HG03575 (cell line): ENCODE measurements at regions not wholly inside any gene's neighbourhood (a gene's known extent, or its start where the extent isn't known, plus 50 kb on each side); places are given as distances from the start of the nearest gene placed in this dataset.
"Not testable (repeated sequence)": the region's sequence is repeated elsewhere in the genome, so short reads cannot be mapped to it uniquely, and the experiment has no call there.

ENCODE experiments used
- ATAC-seq: cut with Tn5 transposase; IDR thresholded peaks from one replicate; pipeline ENCODE4 v1.9.1; 2021; ENCODE audit not compliant: unreplicated experiment, insufficient number of reproducible peaks, low FRiP score; ENCODE audit errors: extremely low read depth

DNA sequence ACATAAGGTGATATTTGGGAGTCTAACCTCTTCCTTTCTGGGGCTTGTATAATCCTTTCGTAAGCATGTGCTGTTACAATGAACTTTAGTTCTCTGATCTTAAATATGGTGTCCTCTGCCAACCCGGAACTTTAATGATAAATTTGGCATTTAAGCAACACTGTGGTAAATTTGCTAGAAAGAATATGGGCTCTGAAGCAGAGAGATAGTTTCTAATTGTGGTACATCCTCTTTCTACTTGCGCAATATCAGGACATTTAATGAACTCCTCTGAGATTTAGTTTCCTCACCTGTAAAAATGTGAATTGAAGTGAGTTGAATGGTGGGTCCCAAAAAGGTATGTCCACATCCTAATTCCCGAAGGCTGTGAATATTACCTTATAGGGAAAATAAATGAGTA, 364.7 kb downstream of the CAAP1 start:
- no peak for ATAC-seq

DNA sequence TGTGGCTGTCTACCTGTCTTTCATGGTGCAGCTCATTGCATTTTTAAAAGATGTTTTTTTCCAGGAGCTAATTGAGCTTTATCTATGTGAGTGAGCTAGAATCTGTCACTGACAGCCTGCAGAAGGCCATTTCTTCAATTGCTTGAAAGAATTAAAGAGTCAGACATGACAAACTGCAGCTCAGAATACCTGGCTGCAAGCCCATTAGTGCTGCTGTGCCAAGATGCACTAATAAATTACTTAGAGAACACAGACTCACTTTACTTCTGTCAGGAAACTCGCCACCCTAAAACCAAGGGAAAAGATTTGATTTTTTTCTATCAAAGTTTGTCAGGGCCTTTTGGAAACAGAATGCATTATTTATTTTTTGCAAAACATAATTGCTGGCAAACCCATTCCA, 368.3 kb downstream of the CAAP1 start:
- ATAC-seq, result no peak

DNA sequence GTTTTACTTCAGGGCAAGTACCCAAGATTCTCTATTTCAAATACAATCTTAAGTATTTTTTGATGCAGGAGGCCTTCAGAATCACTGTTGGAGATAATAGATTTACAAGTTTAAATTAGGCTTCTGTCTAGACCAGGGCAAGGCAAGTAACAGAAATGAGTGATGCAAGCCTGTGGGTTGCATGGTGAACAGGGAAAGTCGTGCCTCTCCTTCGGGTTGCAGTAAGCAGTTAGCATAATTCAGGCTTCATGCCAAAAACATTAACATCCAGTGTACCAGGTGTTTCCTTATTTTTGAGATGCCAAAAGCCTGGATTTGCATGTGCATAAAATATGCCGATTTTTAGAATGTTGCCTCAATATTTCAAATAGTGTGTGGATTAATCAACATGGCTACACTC, 369.0 kb downstream of the CAAP1 start:
- ATAC-seq, result no peak

DNA sequence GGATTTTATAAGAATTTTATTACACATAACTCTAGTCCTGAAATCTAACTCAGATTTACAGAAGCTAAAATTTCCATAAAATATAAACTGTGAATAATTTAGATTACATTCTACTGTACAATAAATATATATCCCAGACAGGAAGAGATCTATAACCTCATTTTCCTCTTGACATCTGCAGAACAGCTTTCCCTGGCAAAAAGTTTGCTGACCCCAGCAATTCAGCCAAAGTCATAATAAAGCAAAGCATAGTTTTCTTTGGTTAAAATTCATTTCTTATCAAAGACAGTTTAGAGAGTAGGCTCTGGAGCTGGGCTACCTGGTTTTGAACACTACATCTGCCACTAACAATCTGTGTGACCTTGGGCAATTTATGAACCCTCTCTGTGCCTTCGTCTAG, 372.5 kb downstream of the CAAP1 start:
- ATAC-seq, result no peak

DNA sequence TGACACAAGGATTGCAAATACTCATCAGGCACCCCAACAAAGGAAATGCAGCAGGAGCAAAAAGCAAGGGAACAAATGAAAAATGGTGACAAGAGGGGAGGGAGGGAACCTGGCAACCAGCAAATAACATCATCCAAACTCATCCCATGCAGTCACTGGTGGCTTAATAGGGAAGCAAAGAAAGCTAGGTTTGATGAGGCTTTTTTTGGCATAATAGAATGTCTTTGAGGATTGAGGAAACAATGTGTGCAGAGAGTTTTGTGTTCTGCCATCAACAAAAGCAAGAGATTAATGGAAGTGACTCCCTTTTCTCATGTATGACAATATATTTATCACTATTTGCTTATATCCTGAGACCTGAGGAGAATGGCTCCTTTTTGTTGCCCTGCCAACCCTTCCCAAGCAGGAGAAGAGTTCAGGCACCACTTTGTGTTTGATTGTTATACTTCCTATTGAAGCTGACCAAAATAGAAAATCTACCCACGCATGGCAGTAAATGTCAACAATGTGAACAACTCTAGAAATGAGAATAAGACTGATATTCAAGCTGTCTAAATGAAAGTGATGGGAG, 375.7 kb downstream of the CAAP1 start:
- ATAC-seq, result no peak

DNA sequence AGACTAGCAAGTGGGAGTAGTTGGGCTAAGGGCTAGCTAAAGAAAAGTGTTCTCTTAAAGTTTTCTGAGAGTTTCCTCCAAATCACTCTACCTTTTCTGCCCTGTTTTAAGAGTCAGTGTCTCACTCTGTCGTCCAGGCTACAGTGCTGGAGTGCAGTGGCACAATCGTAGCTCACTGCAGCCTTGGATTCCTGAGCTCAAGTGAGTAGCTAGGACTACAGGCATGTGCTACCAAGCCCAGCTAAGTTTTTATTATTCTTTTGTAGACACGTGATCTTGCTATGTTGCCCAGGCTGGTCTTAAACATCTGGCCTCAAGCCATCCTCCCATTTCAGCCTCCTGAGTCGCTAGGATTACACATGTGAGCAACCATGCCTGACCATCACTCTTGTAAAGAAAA, 378.9 kb downstream of the CAAP1 start:
- no peak for ATAC-seq

DNA sequence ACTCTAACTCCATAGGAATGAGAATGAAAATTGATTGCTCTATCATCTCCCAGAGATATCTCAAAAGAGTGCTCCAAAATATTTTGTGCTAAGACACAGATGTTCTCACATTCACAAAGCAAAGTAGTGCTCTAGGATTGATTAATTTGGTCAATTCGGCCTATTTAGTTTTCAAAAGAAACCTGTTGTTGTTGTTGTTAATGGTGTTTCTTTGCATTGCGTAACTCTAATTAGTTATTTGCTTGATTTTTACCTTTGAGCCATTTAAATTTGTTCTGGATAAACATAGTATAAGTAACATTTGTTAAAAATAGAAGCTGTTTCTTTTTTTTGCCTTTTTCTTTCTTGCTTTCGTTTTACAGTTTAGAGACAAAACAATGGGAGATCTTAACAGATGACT, 382.5 kb downstream of the CAAP1 start:
- no peak for ATAC-seq

DNA sequence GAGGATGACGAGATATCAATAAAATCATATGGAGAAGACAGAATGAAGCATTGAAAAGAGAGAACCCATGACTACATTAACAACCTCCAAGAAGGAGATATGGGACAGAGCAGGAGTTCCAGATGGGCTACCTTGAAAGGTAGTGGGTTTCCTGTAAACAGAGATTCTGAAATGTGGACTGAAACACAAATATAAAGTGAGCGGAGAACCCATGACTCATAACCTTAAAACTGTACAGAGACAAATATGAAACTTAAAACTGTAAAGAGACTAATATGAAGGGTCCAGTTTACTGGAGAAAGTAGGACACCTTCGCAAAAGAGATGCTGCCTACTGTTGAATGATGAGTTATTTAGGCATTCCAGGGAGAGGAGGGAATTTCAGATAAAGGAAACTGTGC, 383.7 kb downstream of the CAAP1 start:
- ATAC-seq, result no peak

DNA sequence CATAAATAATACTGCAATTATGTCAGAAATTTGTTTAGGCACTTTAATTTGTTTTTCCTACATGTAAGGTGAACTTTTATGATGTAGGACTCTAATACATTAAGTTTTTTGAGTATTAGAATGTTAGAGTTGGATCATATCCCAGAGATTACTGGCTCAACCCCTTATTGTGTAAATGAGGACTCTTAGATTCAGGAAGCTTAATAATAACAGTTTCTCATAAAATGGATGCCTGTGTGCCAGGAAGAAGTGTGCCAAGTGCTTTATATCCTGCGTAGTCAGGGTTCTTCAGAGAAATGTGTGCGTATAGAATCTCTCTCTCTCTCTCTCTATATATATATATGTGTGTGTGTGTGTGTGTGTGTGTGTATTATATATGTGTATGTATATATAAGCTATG, 388.5 kb downstream of the CAAP1 start:
- ATAC-seq, result no peak

DNA sequence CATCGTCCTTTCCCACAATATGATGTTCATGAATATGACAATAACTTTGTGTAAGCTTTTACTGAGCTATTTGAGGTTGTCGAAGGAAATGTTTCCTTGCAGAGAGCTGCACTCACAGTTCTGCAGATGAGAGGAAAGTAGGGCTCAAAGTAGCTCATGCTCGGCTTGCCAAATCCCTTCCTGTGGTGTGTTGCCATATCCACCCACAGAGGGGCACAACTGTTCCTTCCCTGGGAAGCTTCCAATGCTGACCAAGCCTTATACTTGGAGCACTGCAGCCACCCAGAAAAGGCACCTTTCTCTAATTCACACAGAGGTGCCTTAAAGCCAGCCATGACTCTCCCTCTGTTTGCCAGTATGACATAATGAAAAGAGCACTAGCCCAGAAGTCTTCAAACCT, 390.3 kb downstream of the CAAP1 start:
- no peak for ATAC-seq

DNA sequence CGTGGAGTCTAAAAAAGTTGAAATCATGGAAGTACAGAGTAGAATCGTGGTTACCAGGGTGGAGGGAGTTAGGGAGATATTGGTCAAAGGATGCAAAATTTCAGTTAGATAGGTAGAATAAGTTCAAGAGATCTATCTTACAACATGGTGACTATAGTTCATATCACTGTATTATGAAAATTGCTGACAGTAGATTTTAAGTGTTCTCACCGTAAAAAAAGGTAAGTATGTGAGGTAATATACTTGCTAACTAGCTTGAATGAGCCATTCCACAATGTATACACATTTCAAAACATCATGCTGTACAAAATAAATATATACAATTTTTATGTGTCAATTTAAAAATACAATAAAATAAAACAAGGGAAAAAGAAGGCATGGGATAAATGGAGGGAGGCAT, 392.1 kb downstream of the CAAP1 start:
- no peak for ATAC-seq

DNA sequence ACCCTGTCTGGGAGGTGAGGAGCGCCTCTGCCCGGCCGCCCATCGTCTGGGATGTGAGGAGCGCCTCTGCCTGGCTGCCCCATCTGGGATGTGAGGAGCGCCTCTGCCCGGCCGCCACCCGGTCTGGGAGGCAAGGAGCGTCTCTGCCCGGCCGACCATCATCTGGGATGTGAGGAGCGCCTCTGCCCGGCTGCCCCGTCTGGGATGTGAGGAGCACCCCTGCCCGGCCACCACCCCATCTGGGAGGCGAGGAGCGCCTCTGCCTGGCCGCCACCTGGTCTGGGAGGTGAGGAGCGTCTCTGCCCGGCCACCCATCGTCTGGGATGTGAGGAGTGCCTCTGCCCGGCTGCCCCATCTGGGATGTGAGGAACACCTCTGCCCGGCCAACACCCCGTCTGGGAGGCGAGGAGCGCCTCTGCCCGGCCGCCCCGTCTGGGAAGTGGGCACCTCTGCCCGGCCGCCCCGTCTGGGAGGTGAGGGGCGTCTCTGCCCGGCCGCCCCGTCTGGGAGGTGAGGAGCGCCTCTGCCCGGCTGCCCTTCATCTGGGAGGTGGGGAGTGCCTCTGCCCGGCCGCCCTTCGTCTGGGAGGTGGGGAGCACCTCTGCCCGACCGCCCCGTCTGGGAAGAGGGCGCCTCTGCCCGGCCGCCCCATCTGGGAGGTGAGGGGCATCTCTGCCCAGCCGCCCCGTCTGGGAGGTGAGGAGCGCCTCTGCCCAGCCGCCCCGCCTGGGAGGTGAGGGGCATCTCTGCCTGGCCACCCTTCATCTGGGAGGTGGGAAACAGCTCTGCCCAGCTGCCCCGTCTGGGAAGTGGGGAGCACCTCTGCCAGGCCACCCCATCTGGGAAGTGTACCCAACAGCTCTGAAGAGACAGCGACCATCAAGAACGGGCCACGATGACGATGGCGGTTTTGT, 399.7 kb downstream of the CAAP1 start:
- not testable (repeated sequence) for ATAC-seq

DNA sequence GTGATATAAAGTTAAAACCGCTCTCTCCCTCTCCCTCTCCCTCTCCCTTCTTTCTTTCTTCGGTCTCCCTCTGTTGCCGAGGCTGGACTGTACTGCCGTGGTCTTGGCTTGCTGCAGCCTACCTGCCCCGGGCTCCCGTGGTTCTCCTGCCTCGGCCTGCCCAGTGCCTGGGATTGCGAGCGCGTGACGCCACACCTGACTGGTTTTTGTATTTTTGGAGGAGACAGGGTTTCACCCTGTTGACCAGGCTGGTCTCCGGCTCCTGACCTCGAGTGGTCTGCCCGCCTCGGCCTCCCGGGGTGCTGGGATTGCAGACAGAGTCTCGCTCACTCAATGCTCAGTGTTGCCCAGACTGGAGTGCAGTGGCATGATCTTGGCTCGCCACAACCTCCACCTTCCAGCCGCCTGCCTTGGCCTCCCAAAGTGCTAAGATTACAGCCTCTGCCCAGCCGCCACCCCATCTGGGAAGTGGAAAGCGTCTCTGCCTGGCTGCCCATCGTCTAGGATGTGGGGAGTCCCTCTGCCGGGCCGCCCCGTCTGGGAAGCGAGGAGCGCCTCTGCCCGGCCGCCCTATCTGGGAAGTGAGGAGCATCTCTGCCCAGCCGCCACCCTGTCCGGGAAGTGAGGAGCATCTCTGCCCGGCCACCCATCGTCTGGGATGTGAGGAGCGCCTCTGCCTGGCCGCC, 400.5 kb downstream of the CAAP1 start:
- not testable (repeated sequence) for ATAC-seq

DNA sequence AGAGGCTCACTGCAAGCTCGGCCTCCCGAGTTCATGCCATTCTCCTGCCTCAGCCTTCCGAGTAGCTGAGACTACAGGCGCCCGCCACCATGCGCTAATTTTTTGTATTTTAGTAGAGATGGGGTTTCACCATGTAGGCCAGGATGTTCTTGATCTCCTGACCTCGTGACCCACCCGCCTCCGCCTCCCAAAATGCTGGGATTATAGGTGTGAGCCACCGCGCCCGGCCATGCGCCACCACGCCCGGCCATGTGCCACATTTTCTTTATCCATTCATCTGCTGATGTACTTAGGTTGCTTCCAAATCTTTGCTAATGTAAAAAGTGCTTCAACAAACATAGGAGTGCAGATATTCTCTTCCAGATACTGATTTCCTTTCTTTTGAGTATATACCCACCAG, 408.6 kb downstream of the CAAP1 start:
- ATAC-seq, result no peak

DNA sequence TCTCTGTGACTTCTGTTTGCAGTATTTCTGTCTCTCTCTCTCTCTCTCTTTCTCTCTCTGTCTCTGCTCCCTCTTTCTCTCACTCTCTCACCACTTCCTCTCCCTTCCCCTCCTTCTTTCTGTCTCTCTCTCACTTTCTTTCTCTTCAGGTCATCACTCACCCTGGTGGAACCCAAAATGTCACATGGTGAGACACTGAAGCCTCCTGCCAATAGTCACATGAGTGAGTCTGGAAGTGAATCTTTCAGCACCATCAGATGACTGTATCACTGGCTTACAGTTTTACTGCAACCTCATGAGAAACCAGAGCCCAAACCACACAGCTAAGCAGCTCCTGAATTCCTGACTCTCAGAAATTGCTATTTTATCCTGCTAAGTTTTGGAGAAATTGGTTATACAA, 414.6 kb downstream of the CAAP1 start:
- no peak for ATAC-seq

DNA sequence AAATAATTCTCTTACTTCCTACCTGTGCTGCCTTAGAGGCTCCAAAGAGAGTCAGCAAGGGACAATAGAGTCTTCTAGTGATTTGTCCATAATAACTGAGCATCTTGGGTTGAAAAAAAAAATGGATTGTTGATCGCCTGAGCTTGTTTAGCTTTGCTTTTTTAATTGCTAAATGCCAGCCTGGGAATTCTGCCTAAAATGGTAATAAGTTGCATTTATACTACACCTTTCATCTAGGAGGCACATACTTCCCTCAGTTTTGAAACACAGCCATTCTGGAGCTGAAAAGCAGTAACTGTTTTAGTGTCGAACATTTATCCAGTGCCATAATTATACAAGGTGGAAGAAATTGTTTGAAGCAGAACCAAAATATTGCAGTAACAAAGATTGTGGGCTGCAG, 421.3 kb downstream of the CAAP1 start:
- no peak for ATAC-seq

DNA sequence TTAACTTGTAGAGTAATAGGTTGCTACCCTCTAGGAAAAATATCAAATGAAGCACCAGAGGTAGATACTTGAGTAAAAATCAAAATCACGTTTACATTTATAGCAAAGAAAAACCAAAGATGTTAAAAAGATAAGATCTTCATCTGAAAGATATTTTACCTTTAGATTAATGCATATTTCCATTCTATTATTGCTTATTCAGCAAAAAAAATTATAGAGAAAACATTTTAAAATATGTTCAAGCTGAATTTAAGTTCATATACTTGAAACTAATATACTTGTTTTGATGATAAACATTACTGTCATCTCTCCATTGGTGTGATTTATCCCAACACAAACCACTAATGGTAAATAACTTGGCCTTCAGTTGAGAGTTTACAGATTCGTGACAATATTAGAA, 422.3 kb downstream of the CAAP1 start:
- ATAC-seq, result no peak

DNA sequence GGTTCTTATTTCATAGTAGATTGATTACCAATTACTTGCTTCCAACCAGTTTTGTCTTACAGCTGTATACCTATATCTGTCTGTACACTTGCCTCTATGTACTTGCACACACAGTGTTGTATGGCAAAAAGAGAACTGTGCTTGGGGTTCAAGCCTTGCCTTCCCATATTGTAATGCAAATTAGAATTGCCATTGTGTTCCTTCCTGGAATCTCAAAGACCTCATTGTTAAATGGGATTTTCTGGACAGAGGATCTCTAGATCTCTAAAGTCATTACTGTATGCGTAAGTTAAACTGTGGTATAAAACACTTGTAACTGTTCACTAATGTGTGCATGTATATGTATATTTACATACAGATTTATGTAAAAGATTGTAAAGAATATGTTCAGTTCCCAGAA, 428.8 kb downstream of the CAAP1 start:
- no peak for ATAC-seq

DNA sequence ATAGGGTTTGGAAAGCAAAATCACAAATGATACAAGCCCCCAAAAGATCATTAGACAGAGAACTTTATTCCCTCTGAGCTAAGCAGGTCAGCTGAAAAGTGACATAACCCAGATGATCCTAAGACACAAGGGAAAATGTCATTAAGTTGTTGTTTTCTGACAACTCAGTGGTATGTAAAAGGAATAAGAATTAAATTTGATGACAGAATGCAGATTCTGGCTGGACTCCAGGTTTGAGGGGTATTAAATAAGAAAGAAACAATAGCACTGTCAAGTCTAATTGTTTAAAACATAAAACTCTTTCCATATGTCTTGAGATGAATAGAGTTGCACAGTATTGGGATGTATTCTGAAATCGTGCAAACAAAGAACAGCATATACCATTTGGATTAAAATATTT, 429.9 kb downstream of the CAAP1 start:
- ATAC-seq, result no peak

DNA sequence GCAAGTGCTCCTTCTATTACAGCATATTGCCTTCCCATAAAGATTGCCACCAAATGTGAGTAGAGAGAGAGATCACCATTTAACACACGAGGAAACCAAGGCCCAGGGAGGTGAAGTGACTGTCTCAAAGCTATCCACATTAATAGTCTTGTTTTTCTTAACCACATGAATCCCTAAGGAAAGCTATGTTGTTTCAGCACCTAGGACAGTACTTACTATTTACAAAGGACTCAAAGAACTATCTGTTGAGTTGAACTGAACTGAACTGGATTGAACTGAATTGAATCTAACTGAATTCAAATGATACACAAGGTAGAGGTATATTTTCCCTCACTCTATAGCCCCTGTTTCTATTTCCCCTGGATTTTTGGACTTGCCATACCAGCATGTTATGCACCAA, 430.4 kb downstream of the CAAP1 start:
- ATAC-seq, result no peak
